GM12865 (cell line): ENCODE measurements at regions not wholly inside any gene's neighbourhood (a gene's known extent, or its start where the extent isn't known, plus 50 kb on each side); places are given as distances from the start of the nearest gene placed in this dataset.

Experiments used
- DNase-seq: peaks from one replicate; pipeline ENCODE4 v3.0.0; 2010; ENCODE audit warnings: low read depth
- H3K4me3 ChIP-seq: 2 replicates; pipeline ENCODE4 v1.5.1; 2011; ENCODE audit warnings: mild to moderate bottlenecking, low read depth, low read length, control low read depth
- TF ChIP-seq, protein P1 (sequence below): IDR thresholded peaks from 2 replicates; pipeline ENCODE4 v1.5.1; 2011; ENCODE audit warnings: low read length, control low read depth, low read depth, inconsistent platforms; ENCODE audit not compliant: insufficient read depth; ENCODE audit errors: missing control alignments

GRCh38 chr4:77434299-77435092 lies 171.1 kb upstream of the CXCL13 start:
- TF ChIP-seq, protein P1, sequence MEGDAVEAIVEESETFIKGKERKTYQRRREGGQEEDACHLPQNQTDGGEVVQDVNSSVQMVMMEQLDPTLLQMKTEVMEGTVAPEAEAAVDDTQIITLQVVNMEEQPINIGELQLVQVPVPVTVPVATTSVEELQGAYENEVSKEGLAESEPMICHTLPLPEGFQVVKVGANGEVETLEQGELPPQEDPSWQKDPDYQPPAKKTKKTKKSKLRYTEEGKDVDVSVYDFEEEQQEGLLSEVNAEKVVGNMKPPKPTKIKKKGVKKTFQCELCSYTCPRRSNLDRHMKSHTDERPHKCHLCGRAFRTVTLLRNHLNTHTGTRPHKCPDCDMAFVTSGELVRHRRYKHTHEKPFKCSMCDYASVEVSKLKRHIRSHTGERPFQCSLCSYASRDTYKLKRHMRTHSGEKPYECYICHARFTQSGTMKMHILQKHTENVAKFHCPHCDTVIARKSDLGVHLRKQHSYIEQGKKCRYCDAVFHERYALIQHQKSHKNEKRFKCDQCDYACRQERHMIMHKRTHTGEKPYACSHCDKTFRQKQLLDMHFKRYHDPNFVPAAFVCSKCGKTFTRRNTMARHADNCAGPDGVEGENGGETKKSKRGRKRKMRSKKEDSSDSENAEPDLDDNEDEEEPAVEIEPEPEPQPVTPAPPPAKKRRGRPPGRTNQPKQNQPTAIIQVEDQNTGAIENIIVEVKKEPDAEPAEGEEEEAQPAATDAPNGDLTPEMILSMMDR = no peak
- no peak overlapping the region for H3K4me3 ChIP-seq
- DNase-seq = no peak

DNA sequence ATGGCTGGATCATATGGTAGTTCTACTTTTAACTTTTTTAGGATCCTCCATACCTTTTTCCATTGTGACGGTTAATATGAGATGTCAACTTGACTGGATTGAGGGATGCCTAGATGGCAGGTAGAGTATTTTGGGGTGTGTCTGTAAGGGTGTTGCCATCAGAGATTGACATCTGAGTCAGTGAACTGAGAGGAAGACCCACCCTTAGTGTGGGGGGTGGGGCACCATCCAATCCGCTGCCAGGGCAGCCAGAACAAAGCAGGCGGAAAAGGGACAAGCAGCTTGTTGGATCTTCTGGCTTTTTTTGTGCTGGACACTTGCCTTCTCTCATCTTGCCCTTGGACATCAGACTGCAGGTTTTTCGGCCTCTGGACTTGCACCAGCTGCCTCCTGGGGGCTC lies 168.5 kb upstream of the CXCL13 start:
- no peak for DNase-seq
- no peak overlapping the region for H3K4me3 ChIP-seq
- TF ChIP-seq, protein P1 = no peak

DNA sequence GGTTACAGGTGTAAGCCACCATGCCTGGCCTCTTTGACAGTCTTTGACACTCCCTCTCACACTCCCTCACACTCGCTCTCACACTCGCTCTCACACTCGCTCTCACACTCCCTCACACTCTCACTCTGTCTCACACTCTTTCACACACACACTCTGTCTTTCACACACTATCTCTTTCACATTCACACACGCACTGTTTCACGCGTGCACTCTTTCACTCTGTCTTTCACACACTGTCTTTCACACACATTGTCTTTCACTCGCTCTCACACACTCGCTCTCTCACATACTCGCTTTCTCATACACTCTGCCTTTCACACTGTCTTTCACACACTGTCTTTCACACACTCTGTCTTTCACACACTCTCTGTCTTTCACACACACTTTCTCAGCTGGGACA lies 167.1 kb upstream of the CXCL13 start:
- no peak overlapping the region for H3K4me3 ChIP-seq
- DNase-seq = no peak
- TF ChIP-seq, protein P1 = no peak

DNA sequence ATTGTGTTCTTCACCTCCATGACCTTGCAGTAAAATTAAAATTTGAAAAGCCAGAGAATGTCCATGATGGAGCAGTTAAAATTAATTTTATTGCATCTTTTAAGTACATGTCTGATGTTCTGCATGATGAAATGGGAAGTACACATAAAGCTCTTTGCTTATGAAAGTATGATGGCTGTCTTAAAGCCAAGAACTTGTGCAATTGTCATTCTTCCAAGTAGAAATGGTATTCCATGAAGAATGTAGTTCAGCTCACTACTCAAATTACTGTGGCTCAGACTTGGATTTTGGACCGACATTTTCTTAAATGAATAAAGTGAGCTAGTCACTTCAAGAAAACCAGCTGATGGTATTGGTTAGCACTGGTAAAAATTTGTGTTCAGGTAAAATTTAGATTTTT lies 161.7 kb upstream of the CXCL13 start:
- DNase-seq = no peak
- TF ChIP-seq, protein P1 = no peak
- no peak overlapping the region for H3K4me3 ChIP-seq

- TF ChIP-seq, protein P1 = no peak
- H3K4me3 ChIP-seq = no peak overlapping the region
- DNase-seq = no peak
Observed at GRCh38 chr4:77445823-77446222, 159.8 kb upstream of the CXCL13 start.

- H3K4me3 ChIP-seq = no peak overlapping the region
- TF ChIP-seq, protein P1 = no peak
- no peak for DNase-seq
Observed at GRCh38 chr4:77446601-77447000, 159.0 kb upstream of the CXCL13 start.

DNA sequence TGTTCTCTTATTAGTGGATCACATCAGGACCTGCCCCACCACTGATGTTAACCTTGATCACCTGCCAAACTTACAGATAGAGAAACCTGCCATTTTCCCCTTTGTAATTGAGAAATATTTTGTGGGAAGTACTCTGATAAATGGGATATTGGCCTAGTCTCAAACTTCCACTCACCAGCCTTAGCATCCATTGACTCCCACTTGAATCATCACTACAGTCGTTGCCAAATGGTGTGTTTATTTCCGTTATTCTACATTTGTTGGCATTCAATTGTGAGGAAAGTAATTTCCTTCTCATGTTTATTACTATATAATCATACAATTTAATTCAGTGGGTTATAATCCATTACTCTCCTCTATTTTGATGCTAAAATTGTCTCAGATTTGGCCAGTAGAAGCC lies 156.4 kb upstream of the CXCL13 start:
- H3K4me3 ChIP-seq = no peak overlapping the region
- DNase-seq = no peak

More for the DNA sequence above, 156.4 kb upstream of the CXCL13 start:
- TF ChIP-seq, protein P1 = no peak
